Thyroid gland (tissue), 4 donors: ENCODE measurements at regions not wholly inside any gene's neighbourhood (a gene's known extent, or its start where the extent isn't known, plus 50 kb on each side); places are given as distances from the start of the nearest gene placed in this dataset.

Experiments used
- CTCF ChIP-seq, 6 experiments: fragments of 200-600 bp in 3 of 6; fragments of 450-650 bp in 3 of 6; sonication (generic) in 3 of 6; IDR thresholded peaks; one replicate each; pipeline ENCODE4 v1.5.1; 2016 to 2019; ENCODE audit warnings: antibody characterized with exemption in 6 of 6, mild to moderate bottlenecking in 2 of 6, inconsistent platforms in 1 of 6, moderate library complexity in 1 of 6
- POLR2A ChIP-seq, 2 donors: fragments of 450-650 bp; IDR thresholded peaks; one replicate each; pipeline ENCODE4 v1.6.1; 2017; ENCODE audit warnings: antibody characterized with exemption in 2 of 2, mild to moderate bottlenecking in 2 of 2, moderate library complexity in 1 of 2

DNA sequence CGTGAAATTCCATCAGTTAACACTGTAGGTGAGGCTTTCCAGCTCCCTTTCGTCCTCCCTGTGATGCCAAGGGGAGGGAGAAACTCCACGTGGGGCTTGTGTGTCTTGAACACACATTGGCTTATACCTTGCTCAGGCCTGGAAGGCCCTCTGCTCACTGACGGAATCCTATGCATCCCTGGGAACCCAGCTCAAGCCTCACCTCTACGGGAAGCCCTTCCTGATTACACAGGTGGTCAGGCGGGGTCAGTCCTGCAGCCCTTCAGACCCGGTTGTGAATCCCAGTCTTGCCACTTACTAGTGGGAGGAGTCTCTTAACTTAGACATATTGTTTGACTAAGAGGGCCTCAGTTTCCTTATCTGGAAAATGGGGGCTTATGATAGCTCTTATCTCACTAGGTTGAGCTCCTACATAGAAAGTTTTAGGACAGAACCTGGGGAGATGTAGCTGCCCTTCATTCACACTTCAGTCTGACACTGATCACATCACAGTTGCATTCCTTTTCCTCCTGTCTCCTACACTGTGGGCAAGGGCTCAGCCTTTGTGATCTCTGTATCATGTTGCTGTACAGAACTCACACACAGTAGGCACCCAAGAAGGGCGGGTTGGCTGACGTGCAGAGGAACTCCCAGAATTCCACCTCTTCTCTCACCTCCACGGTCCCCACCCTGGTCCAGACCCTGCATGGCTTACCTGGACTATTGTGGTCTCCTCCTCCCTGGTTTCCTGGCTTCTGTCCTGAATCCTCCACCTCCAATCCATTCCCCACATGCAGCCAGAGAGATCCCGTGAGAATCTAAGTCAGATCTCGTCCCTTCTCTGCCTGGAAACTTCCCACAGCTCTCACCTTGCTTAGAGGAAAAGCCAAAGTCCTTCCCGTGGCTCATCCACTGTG, 129.6 kb downstream of the CEBPB start:
- no peak for TF ChIP-seq POLR2A (IDR thresholded peaks at IDR 0.05)
- no peak for TF ChIP-seq CTCF (IDR thresholded peaks at IDR 0.05)
